ENCODE measurements at regions not wholly inside any gene's neighbourhood (a gene's known extent, or its start where the extent isn't known, plus 50 kb on each side); places are given as distances from the start of the nearest gene placed in this dataset.

GRCh38 chr12:70043490-70044138, 199.6 kb upstream of the CNOT2 start:
- TF ChIP-seq REST (IDR thresholded peaks at IDR 0.05; ENCODE audit: insufficient read depth in 1 of 2, low read depth in 2 of 2, low read length in 2 of 2) (peak; percentile 51 to 79; a peak in 3 of 4 replicates), TAF1 (IDR thresholded peaks at IDR 0.05; ENCODE audit: borderline replicate concordance, insufficient read depth, low read length) (no peak)

GRCh38 chr12:70044167-70044566, 199.1 kb upstream of the CNOT2 start:
- no peak for TF ChIP-seq POLR2AphosphoS5 (IDR thresholded peaks at IDR 0.05; ENCODE audit: low read depth, low read length)
- TF ChIP-seq REST (IDR thresholded peaks at IDR 0.05; ENCODE audit: insufficient read depth in 1 of 2, low read depth in 2 of 2, low read length in 2 of 2): no peak
- no peak for TF ChIP-seq SIN3A (IDR thresholded peaks at IDR 0.05; ENCODE audit: borderline replicate concordance, insufficient read depth, low read length)
- TF ChIP-seq TAF1 (IDR thresholded peaks at IDR 0.05; ENCODE audit: borderline replicate concordance, insufficient read depth, low read length): no peak
- no peak for TF ChIP-seq FOXP2 (optimal IDR thresholded peaks at IDR 0.05; ENCODE audit: borderline replicate concordance, extremely low read depth, extremely low read length, insufficient read depth)

- TF ChIP-seq FOXP2 (optimal IDR thresholded peaks at IDR 0.05; ENCODE audit: borderline replicate concordance, extremely low read depth, extremely low read length, insufficient read depth): no peak
- no peak for TF ChIP-seq SIN3A (IDR thresholded peaks at IDR 0.05; ENCODE audit: borderline replicate concordance, insufficient read depth, low read length)
- no peak for TF ChIP-seq TAF1 (IDR thresholded peaks at IDR 0.05; ENCODE audit: borderline replicate concordance, insufficient read depth, low read length)
- TF ChIP-seq POLR2AphosphoS5 (IDR thresholded peaks at IDR 0.05; ENCODE audit: low read depth, low read length): no peak
- no peak for TF ChIP-seq REST (IDR thresholded peaks at IDR 0.05; ENCODE audit: insufficient read depth in 1 of 2, low read depth in 2 of 2, low read length in 2 of 2)
Measured at GRCh38 chr12:70045036-70045435, 198.2 kb upstream of the CNOT2 start.

- TF ChIP-seq REST (IDR thresholded peaks at IDR 0.05; ENCODE audit: insufficient read depth in 1 of 2, low read depth in 2 of 2, low read length in 2 of 2) (no peak), FOXP2 (optimal IDR thresholded peaks at IDR 0.05; ENCODE audit: borderline replicate concordance, extremely low read depth, extremely low read length, insufficient read depth) (no peak), SIN3A (IDR thresholded peaks at IDR 0.05; ENCODE audit: borderline replicate concordance, insufficient read depth, low read length) (no peak), TAF1 (IDR thresholded peaks at IDR 0.05; ENCODE audit: borderline replicate concordance, insufficient read depth, low read length) (no peak), POLR2AphosphoS5 (IDR thresholded peaks at IDR 0.05; ENCODE audit: low read depth, low read length) (no peak)
Measured at GRCh38 chr12:70045514-70045913, 197.7 kb upstream of the CNOT2 start.
